ENCODE measurements at regions not wholly inside any gene's neighbourhood (a gene's known extent, or its start where the extent isn't known, plus 50 kb on each side); places are given as distances from the start of the nearest gene placed in this dataset.

DNA sequence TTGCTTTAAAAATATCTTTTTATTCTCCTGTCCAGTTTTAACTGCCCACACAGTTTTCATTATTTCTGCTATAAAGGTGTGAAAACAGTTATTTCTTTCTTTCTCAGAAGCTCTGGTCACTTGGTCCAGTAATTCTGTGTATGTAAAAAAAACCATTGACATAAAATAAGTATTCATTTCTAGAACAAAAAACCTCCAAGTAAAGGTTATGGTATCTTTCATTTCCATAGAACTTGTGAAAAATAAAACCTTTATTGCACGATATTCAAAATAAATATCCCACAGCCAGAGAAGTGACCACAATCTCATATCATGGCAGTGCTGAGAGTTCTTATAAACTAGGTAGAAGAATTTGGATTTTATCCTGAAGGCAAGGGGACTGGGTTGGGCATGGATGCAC lies 96.9 kb upstream of the TNFSF4 start:
- no peak for TF ChIP-seq EGR1 (IDR thresholded peaks at IDR 0.05)
- no peak for TF ChIP-seq RAD21 (IDR thresholded peaks at IDR 0.05; ENCODE audit: low read depth)
- no peak for TF ChIP-seq USF1 (IDR thresholded peaks at IDR 0.05)
- no peak for TF ChIP-seq ZBTB7A (IDR thresholded peaks at IDR 0.05; ENCODE audit: low read depth)
- TF ChIP-seq TAF1 (IDR thresholded peaks at IDR 0.05; ENCODE audit: low read depth), result no peak
- TF ChIP-seq, protein P1, sequence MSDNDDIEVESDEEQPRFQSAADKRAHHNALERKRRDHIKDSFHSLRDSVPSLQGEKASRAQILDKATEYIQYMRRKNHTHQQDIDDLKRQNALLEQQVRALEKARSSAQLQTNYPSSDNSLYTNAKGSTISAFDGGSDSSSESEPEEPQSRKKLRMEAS (IDR thresholded peaks at IDR 0.05), result no peak

- no peak for TF ChIP-seq NFIC (IDR thresholded peaks at IDR 0.05)
- TF ChIP-seq EP300 (IDR thresholded peaks at IDR 0.05; ENCODE audit: borderline replicate concordance), result no peak
- no peak for TF ChIP-seq REST (IDR thresholded peaks at IDR 0.05; ENCODE audit: low read depth)
- no peak for TF ChIP-seq USF1 (IDR thresholded peaks at IDR 0.05)
- TF ChIP-seq RAD21 (IDR thresholded peaks at IDR 0.05; ENCODE audit: low read depth), result no peak
- TF ChIP-seq ZBTB7A (IDR thresholded peaks at IDR 0.05; ENCODE audit: low read depth), result no peak
- TF ChIP-seq TAF1 (IDR thresholded peaks at IDR 0.05; ENCODE audit: low read depth), result no peak
- TF ChIP-seq EGR1 (IDR thresholded peaks at IDR 0.05), result no peak
Observed at GRCh38 chr1:173304529-173305227, 97.5 kb upstream of the TNFSF4 start.

GRCh38 chr1:173307845-173308244 lies 100.7 kb upstream of the TNFSF4 start:
- TF ChIP-seq RAD21 (IDR thresholded peaks at IDR 0.05; ENCODE audit: low read depth), result no peak
- TF ChIP-seq, protein P1 (IDR thresholded peaks at IDR 0.05), result no peak
- TF ChIP-seq USF1 (IDR thresholded peaks at IDR 0.05), result no peak
- no peak for TF ChIP-seq ZBTB7A (IDR thresholded peaks at IDR 0.05; ENCODE audit: low read depth)
- TF ChIP-seq FOXM1 (IDR thresholded peaks at IDR 0.05; ENCODE audit: borderline replicate concordance, low read depth), result no peak
- no peak for TF ChIP-seq CEBPB (IDR thresholded peaks at IDR 0.05)
- no peak for TF ChIP-seq CREB1 (IDR thresholded peaks at IDR 0.05; ENCODE audit: low read depth)
- TF ChIP-seq REST (IDR thresholded peaks at IDR 0.05; ENCODE audit: low read depth), result no peak
- TF ChIP-seq NFIC (IDR thresholded peaks at IDR 0.05), result no peak
- no peak for TF ChIP-seq TEAD4 (IDR thresholded peaks at IDR 0.05)
- no peak for TF ChIP-seq TCF12 (IDR thresholded peaks at IDR 0.05; ENCODE audit: low read depth)
- no peak for TF ChIP-seq YY1 (IDR thresholded peaks at IDR 0.05; ENCODE audit: low read depth)
- TF ChIP-seq EP300 (IDR thresholded peaks at IDR 0.05; ENCODE audit: borderline replicate concordance), result no peak
- no peak for TF ChIP-seq EGR1 (IDR thresholded peaks at IDR 0.05)
- no peak for TF ChIP-seq TAF1 (IDR thresholded peaks at IDR 0.05; ENCODE audit: low read depth)

GRCh38 chr1:173314656-173315055 lies 107.5 kb upstream of the TNFSF4 start:
- no peak for TF ChIP-seq EGR1 (IDR thresholded peaks at IDR 0.05)
- no peak for TF ChIP-seq EP300 (IDR thresholded peaks at IDR 0.05; ENCODE audit: borderline replicate concordance)
- TF ChIP-seq TEAD4 (IDR thresholded peaks at IDR 0.05), result no peak

DNA sequence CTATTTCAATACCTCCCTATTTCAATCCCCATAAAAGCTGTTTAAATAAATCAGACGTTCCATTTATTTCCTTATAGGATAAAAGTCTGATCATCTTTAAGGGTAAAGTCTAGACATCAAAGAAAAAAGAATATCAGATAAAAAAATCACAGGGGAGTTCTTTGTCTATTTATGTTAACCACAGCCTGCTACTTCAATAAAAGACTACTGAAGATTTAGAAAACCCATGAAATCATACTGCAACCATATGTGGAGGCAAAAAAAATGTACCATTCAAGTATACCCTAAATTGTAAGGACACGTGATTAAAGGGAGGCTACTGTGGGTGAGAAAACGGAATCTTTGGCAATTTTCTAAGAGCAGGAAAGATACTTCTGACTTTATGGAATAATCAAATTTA lies 108.2 kb upstream of the TNFSF4 start:
- TF ChIP-seq EGR1 (IDR thresholded peaks at IDR 0.05) (no peak), CREB1 (IDR thresholded peaks at IDR 0.05; ENCODE audit: low read depth) (no peak), USF1 (IDR thresholded peaks at IDR 0.05) (no peak), NFIC (IDR thresholded peaks at IDR 0.05) (no peak), FOXM1 (IDR thresholded peaks at IDR 0.05; ENCODE audit: borderline replicate concordance, low read depth) (no peak), CEBPB (IDR thresholded peaks at IDR 0.05) (no peak), TEAD4 (IDR thresholded peaks at IDR 0.05) (no peak), REST (IDR thresholded peaks at IDR 0.05; ENCODE audit: low read depth) (no peak), RAD21 (IDR thresholded peaks at IDR 0.05; ENCODE audit: low read depth) (no peak), TAF1 (IDR thresholded peaks at IDR 0.05; ENCODE audit: low read depth) (no peak), YY1 (IDR thresholded peaks at IDR 0.05; ENCODE audit: low read depth) (no peak), ZBTB7A (IDR thresholded peaks at IDR 0.05; ENCODE audit: low read depth) (no peak), EP300 (IDR thresholded peaks at IDR 0.05; ENCODE audit: borderline replicate concordance) (no peak), TCF12 (IDR thresholded peaks at IDR 0.05; ENCODE audit: low read depth) (no peak)
- TF ChIP-seq, protein P1 (IDR thresholded peaks at IDR 0.05), result no peak

Data from Ishikawa (cell line).